Fibroblast of lung (primary cell): ENCODE measurements at regions not wholly inside any gene's neighbourhood (a gene's known extent, or its start where the extent isn't known, plus 50 kb on each side); places are given as distances from the start of the nearest gene placed in this dataset.

Experiments used
- EZH2 ChIP-seq: IDR thresholded peaks from 2 replicates; pipeline ENCODE4 v1.5.1; 2012; ENCODE audit warnings: low read length, control low read depth, mild to moderate bottlenecking; ENCODE audit errors: missing control alignments
- TF ChIP-seq, protein P1 (sequence below), 2 donors: IDR thresholded peaks in 1 of 2; conservative IDR thresholded peaks in 1 of 2; 1 replicate in 1 of 2; 2 replicates in 1 of 2; pipeline ENCODE4 v1.5.1; 2011 to 2012; ENCODE audit warnings: low read length in 2 of 2, control low read depth in 1 of 2, inconsistent platforms in 1 of 2, low read depth in 1 of 2, mild to moderate bottlenecking in 1 of 2

DNA sequence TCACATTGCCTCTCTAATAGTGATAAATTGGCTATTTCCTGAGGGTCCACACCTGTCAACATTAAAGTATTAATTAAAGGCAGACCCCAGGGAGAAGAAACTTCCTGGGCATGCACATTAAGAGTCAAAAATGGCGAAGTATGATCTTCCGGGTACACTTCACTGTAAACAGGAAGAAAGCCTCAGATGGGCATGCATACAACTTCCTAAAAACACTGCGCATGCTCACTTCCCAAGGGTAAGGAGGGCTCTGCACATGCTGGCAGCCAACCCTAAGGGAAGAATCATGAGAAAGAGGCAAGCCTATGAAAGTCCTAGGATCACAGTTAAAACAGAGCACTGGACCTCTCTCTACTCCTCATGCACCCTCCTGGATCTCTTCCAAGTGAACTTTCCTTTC lies 80.1 kb upstream of the IMMP2L start:
- TF ChIP-seq, protein P1, sequence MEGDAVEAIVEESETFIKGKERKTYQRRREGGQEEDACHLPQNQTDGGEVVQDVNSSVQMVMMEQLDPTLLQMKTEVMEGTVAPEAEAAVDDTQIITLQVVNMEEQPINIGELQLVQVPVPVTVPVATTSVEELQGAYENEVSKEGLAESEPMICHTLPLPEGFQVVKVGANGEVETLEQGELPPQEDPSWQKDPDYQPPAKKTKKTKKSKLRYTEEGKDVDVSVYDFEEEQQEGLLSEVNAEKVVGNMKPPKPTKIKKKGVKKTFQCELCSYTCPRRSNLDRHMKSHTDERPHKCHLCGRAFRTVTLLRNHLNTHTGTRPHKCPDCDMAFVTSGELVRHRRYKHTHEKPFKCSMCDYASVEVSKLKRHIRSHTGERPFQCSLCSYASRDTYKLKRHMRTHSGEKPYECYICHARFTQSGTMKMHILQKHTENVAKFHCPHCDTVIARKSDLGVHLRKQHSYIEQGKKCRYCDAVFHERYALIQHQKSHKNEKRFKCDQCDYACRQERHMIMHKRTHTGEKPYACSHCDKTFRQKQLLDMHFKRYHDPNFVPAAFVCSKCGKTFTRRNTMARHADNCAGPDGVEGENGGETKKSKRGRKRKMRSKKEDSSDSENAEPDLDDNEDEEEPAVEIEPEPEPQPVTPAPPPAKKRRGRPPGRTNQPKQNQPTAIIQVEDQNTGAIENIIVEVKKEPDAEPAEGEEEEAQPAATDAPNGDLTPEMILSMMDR (conservative IDR thresholded peaks at IDR 0.05 in 1 of 2, IDR thresholded peaks at IDR 0.05 in 1 of 2; ENCODE audit: low read depth in 1 of 2, low read length in 2 of 2): no peak
- TF ChIP-seq EZH2: no peak
